HG03039 (cell line): ENCODE measurements at regions not wholly inside any gene's neighbourhood (a gene's known extent, or its start where the extent isn't known, plus 50 kb on each side); places are given as distances from the start of the nearest gene placed in this dataset.

Experiments used
- ATAC-seq: cut with Tn5 transposase; IDR thresholded peaks from one replicate; pipeline ENCODE4 v1.9.1; 2021; ENCODE audit warnings: mild to moderate bottlenecking, moderate library complexity; ENCODE audit not compliant: unreplicated experiment

- no peak for ATAC-seq
Observed at GRCh38 chr5:112653638-112654205, 84.0 kb upstream of the APC start.

GRCh38 chr5:112655513-112655912 is 82.2 kb upstream of the APC start:
- no peak for ATAC-seq

GRCh38 chr5:112656451-112656850 is 81.2 kb upstream of the APC start:
- no peak for ATAC-seq

GRCh38 chr5:112657804-112658203 is 79.9 kb upstream of the APC start:
- no peak for ATAC-seq

GRCh38 chr5:112660359-112660758 is 77.3 kb upstream of the APC start:
- ATAC-seq: no peak

GRCh38 chr5:112663146-112663545 is 74.5 kb upstream of the APC start:
- no peak for ATAC-seq

- ATAC-seq: no peak
Observed at GRCh38 chr5:112668016-112668415, 69.7 kb upstream of the APC start.

GRCh38 chr5:112668911-112669310 is 68.8 kb upstream of the APC start:
- no peak for ATAC-seq

- no peak for ATAC-seq
Observed at GRCh38 chr5:112669328-112669963, 68.2 kb upstream of the APC start.

- no peak for ATAC-seq
Observed at GRCh38 chr5:112671687-112672086, 66.0 kb upstream of the APC start.

GRCh38 chr5:112681481-112681908 is 56.2 kb upstream of the APC start:
- ATAC-seq: no peak

- no peak for ATAC-seq
Observed at GRCh38 chr5:112682621-112683061, 55.0 kb upstream of the APC start.

GRCh38 chr5:112684121-112684520 is 53.6 kb upstream of the APC start:
- no peak for ATAC-seq

GRCh38 chr5:112684737-112685136 is 52.9 kb upstream of the APC start:
- no peak for ATAC-seq

- ATAC-seq: no peak
Observed at GRCh38 chr5:112685386-112685785, 52.3 kb upstream of the APC start.

GRCh38 chr5:112685931-112686330 is 51.8 kb upstream of the APC start:
- ATAC-seq: no peak

- no peak for ATAC-seq
Observed at GRCh38 chr5:112686675-112687074, 51.0 kb upstream of the APC start.

GRCh38 chr5:112687306-112687705 is 50.4 kb upstream of the APC start:
- ATAC-seq: no peak
